GM12878 (cell line): ENCODE measurements at regions not wholly inside any gene's neighbourhood (a gene's known extent, or its start where the extent isn't known, plus 50 kb on each side); places are given as distances from the start of the nearest gene placed in this dataset.
A peak's percentile ranks its signal among the peaks of the same experiment; 100 is the strongest.

Experiments used
- ATF3 ChIP-seq: IDR thresholded peaks from 2 replicates; pipeline ENCODE4 v1.6.1; 2011; ENCODE audit warnings: low read depth, mild to moderate bottlenecking, low read length, moderate library complexity, borderline replicate concordance; ENCODE audit errors: extremely low read depth
- BHLHE40 ChIP-seq, 2 experiments: fragments of 450-650 bp in 1 of 2; IDR thresholded peaks; 2 replicates each; pipeline ENCODE4 v1.6.1; 2011 to 2017; ENCODE audit warnings: low read depth in 2 of 2, borderline replicate concordance in 1 of 2, improper control_type of control experiment in 1 of 2, low read length in 1 of 2, mild to moderate bottlenecking in 1 of 2
- CBFB ChIP-seq: IDR thresholded peaks from 2 replicates; pipeline ENCODE4 v1.6.1; 2016; ENCODE audit warnings: antibody characterized with exemption, low read depth
- CBX5 ChIP-seq: sonication (generic); IDR thresholded peaks from 2 replicates; pipeline ENCODE4 v1.6.1; 2016; ENCODE audit warnings: low read depth, moderate library complexity, mild to moderate bottlenecking, inconsistent platforms
- CEBPZ ChIP-seq: fragments of 150-350 bp; IDR thresholded peaks from 2 replicates; pipeline ENCODE4 v1.6.1; 2016; ENCODE audit warnings: low read depth, low read length
- CHD2 ChIP-seq: IDR thresholded peaks from 2 replicates; pipeline ENCODE4 v1.6.1; 2011; ENCODE audit warnings: low read depth, low read length, improper control_type of control experiment, borderline replicate concordance
- CUX1 ChIP-seq: IDR thresholded peaks from 2 replicates; pipeline ENCODE4 v1.6.1; 2012; ENCODE audit warnings: improper control_type of control experiment, low read depth, low read length; ENCODE audit not compliant: insufficient replicate concordance
- DPF2 ChIP-seq: fragments of 450-650 bp; IDR thresholded peaks from 2 replicates; pipeline ENCODE4 v1.6.1; 2017; ENCODE audit warnings: mild to moderate bottlenecking
- E4F1 ChIP-seq: fragments of 450-650 bp; IDR thresholded peaks from 2 replicates; pipeline ENCODE4 v1.6.1; 2018; ENCODE audit warnings: borderline replicate concordance, mild to moderate bottlenecking; ENCODE audit not compliant: partially characterized antibody
- HDGF ChIP-seq: fragments of 450-650 bp; IDR thresholded peaks from 2 replicates; pipeline ENCODE4 v1.6.1; 2016; ENCODE audit warnings: antibody characterized with exemption
- IKZF1 ChIP-seq: fragments of 450-650 bp; conservative IDR thresholded peaks from 2 replicates; pipeline ENCODE4 v1.6.1; 2017; ENCODE audit warnings: antibody characterized with exemption, mild to moderate bottlenecking
- IRF4 ChIP-seq: IDR thresholded peaks from 2 replicates; pipeline ENCODE4 v1.6.1; 2011; ENCODE audit warnings: low read depth, low read length
- MAX ChIP-seq: IDR thresholded peaks from 2 replicates; pipeline ENCODE4 v1.6.1; 2012; ENCODE audit warnings: low read depth, low read length, improper control_type of control experiment
- PKNOX1 ChIP-seq: fragments of 450-650 bp; IDR thresholded peaks from 2 replicates; pipeline ENCODE4 v1.6.1; 2016; ENCODE audit warnings: mild to moderate bottlenecking
- SRF ChIP-seq, 2 experiments: IDR thresholded peaks; 2 replicates each; pipeline ENCODE4 v1.6.1; 2011; ENCODE audit warnings: low read depth in 2 of 2, low read length in 2 of 2, mild to moderate bottlenecking in 1 of 2, moderate library complexity in 1 of 2
- SUPT20H ChIP-seq: IDR thresholded peaks from 2 replicates; pipeline ENCODE4 v1.6.1; 2011; ENCODE audit warnings: low read depth, mild to moderate bottlenecking, low read length, moderate library complexity, borderline replicate concordance; ENCODE audit not compliant: control insufficient read depth
- TCF3 ChIP-seq: IDR thresholded peaks from 2 replicates; pipeline ENCODE4 v1.6.1; 2012; ENCODE audit warnings: low read depth, mild to moderate bottlenecking, low read length, borderline replicate concordance; ENCODE audit not compliant: insufficient read depth
- YY1 ChIP-seq: IDR thresholded peaks from 2 replicates; pipeline ENCODE4 v1.6.1; 2011; ENCODE audit warnings: low read depth, mild to moderate bottlenecking, low read length

GRCh38 chr4:163598028-163598427, 103.5 kb downstream of the TMA16 start (continued):
- TF ChIP-seq PKNOX1: peak; percentile 62
- TF ChIP-seq TCF3: no peak
- no peak for TF ChIP-seq IRF4
- TF ChIP-seq MAX: no peak
- TF ChIP-seq ATF3: no peak
- TF ChIP-seq IKZF1: no peak
- no peak for TF ChIP-seq CEBPZ
- TF ChIP-seq DPF2: no peak
- TF ChIP-seq SRF (IDR thresholded peaks at IDR 0.05; ENCODE audit: low read depth in 2 of 2, low read length in 2 of 2): no peak
- no peak for TF ChIP-seq BHLHE40 (IDR thresholded peaks at IDR 0.05; ENCODE audit: borderline replicate concordance in 1 of 2, low read depth in 2 of 2, low read length in 1 of 2)
- TF ChIP-seq HDGF: no peak
- TF ChIP-seq E4F1: no peak
- peak; percentile 31; the same call in 1 of the 2 replicates for TF ChIP-seq CBX5
- no peak for TF ChIP-seq CHD2
- TF ChIP-seq SUPT20H: no peak
- no peak for TF ChIP-seq CUX1
- peak; percentile 47; the same call in 1 of the 2 replicates for TF ChIP-seq CBFB
- TF ChIP-seq YY1: 0 out of 2 replicates have a peak, but pooled peaks have one; percentile 45
